Left ventricle myocardium inferior (tissue), 1 donor: ENCODE measurements at regions not wholly inside any gene's neighbourhood (a gene's known extent, or its start where the extent isn't known, plus 50 kb on each side); places are given as distances from the start of the nearest gene placed in this dataset.
"Not testable (repeated sequence)": the region's sequence is repeated elsewhere in the genome, so short reads cannot be mapped to it uniquely, and the experiment has no call there.

ENCODE experiments used
- DNase-seq: peaks from one replicate; pipeline ENCODE4 v3.0.0-alpha.2; 2020
- H3K27ac ChIP-seq: fragments of 200-600 bp; replicated peaks from 2 replicates; pipeline ENCODE4 v1.8.0; 2021
- H3K27me3 ChIP-seq: fragments of 200-600 bp; 2 replicates; pipeline ENCODE4 v1.8.0; 2021; ENCODE audit warnings: low read depth
- H3K36me3 ChIP-seq: fragments of 200-600 bp; 2 replicates; pipeline ENCODE4 v1.8.0; 2021
- H3K4me1 ChIP-seq: fragments of 200-600 bp; 2 replicates; pipeline ENCODE4 v1.8.0; 2021
- H3K4me3 ChIP-seq: fragments of 200-600 bp; 2 replicates; pipeline ENCODE4 v1.8.0; 2021; ENCODE audit warnings: mild to moderate bottlenecking, moderate library complexity
- H3K9me3 ChIP-seq: fragments of 200-600 bp; replicated peaks from 2 replicates; pipeline ENCODE4 v1.8.0; 2021
- CTCF ChIP-seq: fragments of 200-600 bp; IDR thresholded peaks from 2 replicates; pipeline ENCODE4 v1.8.0; 2021; ENCODE audit warnings: antibody characterized with exemption, mild to moderate bottlenecking, borderline replicate concordance
- intact Hi-C: fragments of 100-400 bp; cut with micrococcal nuclease; formaldehyde crosslinking; loops from one replicate; pipeline ENCODE4 v1.11.0; 2022
- donor health status: DM: no; HTN: yes; CAD: no; lungs with severe emphysema.

GRCh38 chr14:43503508-43503907, 1003.6 kb downstream of the FSCB start:
- intact Hi-C loops: no loop called here
- no peak overlapping the region for H3K27ac ChIP-seq

GRCh38 chr14:43492359-43492758, 1014.7 kb downstream of the FSCB start:
- DNase-seq, H3K27me3 ChIP-seq, H3K36me3 ChIP-seq, intact Hi-C loops, H3K4me3 ChIP-seq, H3K27ac ChIP-seq, H3K4me1 ChIP-seq: not testable (repeated sequence)
- peaks cover 11% of the 10 kb centered on the region for H3K9me3 ChIP-seq

More at GRCh38 chr14:43503508-43503907, 1003.6 kb downstream of the FSCB start:
- no peak overlapping the region for H3K4me3 ChIP-seq
- no peaks in the 10 kb centered on the region for H3K36me3 ChIP-seq
- TF ChIP-seq CTCF: no peak
- peaks cover 18% of the 10 kb centered on the region for H3K9me3 ChIP-seq
- H3K4me1 ChIP-seq: no peaks in the 10 kb centered on the region
- no peak for DNase-seq
- H3K27me3 ChIP-seq: no peaks in the 10 kb centered on the region

- DNase-seq: no peak
- no peak overlapping the region for H3K4me3 ChIP-seq
- no peaks in the 10 kb centered on the region for H3K9me3 ChIP-seq
- intact Hi-C loops: no loop called here
- no peak for TF ChIP-seq CTCF
- no peaks in the 10 kb centered on the region for H3K36me3 ChIP-seq
- no peaks in the 10 kb centered on the region for H3K4me1 ChIP-seq
- no peak overlapping the region for H3K27ac ChIP-seq
- no peaks in the 10 kb centered on the region for H3K27me3 ChIP-seq
Measured at GRCh38 chr14:43483415-43483814, 1023.7 kb downstream of the FSCB start.

- TF ChIP-seq CTCF: no peak
- Histone ChIP-seq H3K27me3 (no peaks in the 10 kb centered on the region), H3K4me1 (no peaks in the 10 kb centered on the region), H3K9me3 (no peaks in the 10 kb centered on the region), H3K4me3 (no peak overlapping the region), H3K27ac (no peak overlapping the region), H3K36me3 (no peaks in the 10 kb centered on the region)
- intact Hi-C loops: no loop called here
- no peak for DNase-seq
Measured at GRCh38 chr14:43481864-43482263, 1025.2 kb downstream of the FSCB start.

GRCh38 chr14:43480976-43481375, 1026.1 kb downstream of the FSCB start:
- no peak overlapping the region for H3K4me3 ChIP-seq
- no peaks in the 10 kb centered on the region for H3K36me3 ChIP-seq
- H3K4me1 ChIP-seq: no peaks in the 10 kb centered on the region
- H3K27ac ChIP-seq: no peak overlapping the region
- H3K27me3 ChIP-seq: no peaks in the 10 kb centered on the region
- TF ChIP-seq CTCF: no peak
- no peaks in the 10 kb centered on the region for H3K9me3 ChIP-seq
- intact Hi-C loops: no loop called here
- no peak for DNase-seq

- intact Hi-C loops: no loop called here
- Histone ChIP-seq H3K4me3 (no peak overlapping the region), H3K27me3 (no peaks in the 10 kb centered on the region), H3K36me3 (no peaks in the 10 kb centered on the region), H3K27ac (no peak overlapping the region), H3K4me1 (no peaks in the 10 kb centered on the region), H3K9me3 (peaks cover 4% of the 10 kb centered on the region)
- DNase-seq: no peak
- TF ChIP-seq CTCF: no peak
Measured at GRCh38 chr14:43479596-43480195, 1027.4 kb downstream of the FSCB start.
